ENCODE measurements at regions not wholly inside any gene's neighbourhood (a gene's known extent, or its start where the extent isn't known, plus 50 kb on each side); places are given as distances from the start of the nearest gene placed in this dataset.

DNA sequence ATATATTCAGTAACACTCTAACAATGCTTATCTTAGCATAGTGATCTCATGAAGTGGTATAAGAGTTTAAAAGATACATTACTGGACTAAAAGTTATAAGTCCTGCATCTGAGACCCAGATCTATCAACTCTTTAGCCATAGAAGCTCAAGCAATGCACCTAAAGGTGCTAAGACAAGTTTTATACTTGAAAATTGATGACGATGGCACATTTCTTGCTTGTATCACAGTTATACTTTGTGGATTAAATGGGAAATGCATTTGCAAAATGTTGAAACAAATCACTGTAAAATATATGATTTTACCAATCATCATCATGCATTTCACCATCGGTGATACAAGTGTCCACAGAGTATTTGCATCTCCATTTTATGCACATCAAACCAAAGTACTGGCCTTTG, 525.3 kb upstream of the ZNF385D start:
- in situ Hi-C loops (cut with MboI): no loop called here
- ChIA-PET POLR2A (no interaction called here), CTCF (ENCODE audit: low intra/inter-chr PET ratio) (no interaction called here)
- intact Hi-C loops (cut with micrococcal nuclease): no loop called here
- Histone ChIP-seq H3K9ac (ENCODE audit: insufficient read depth in 1 of 2, low read depth in 2 of 2, low read length in 2 of 2) (no peak overlapping the region), H3K9me1 (ENCODE audit: control insufficient read depth, insufficient read depth, low read length) (no peaks in the 10 kb centered on the region), H3K4me2 (ENCODE audit: insufficient read depth, low read length) (no peak overlapping the region), H3K36me3 (ENCODE audit: control insufficient read depth, insufficient read depth, low read length) (no peaks in the 10 kb centered on the region), H3K4me1 (replicated peaks in 1 of 2; ENCODE audit: control insufficient read depth in 2 of 2, insufficient read depth in 2 of 2, low read length in 2 of 2) (no peaks in the 10 kb centered on the region), H3K4me3 (no peak overlapping the region), H4K20me1 (replicated peaks; ENCODE audit: control insufficient read depth, insufficient read depth, low read length) (no peaks in the 10 kb centered on the region), H2AFZ (ENCODE audit: low read depth, low read length) (no peak overlapping the region), H3K9me3 (replicated peaks; ENCODE audit: control insufficient read depth, insufficient read depth, low read depth, low read length) (no peaks in the 10 kb centered on the region; the same call in 1 of the 2 replicates), H3K27ac (ENCODE audit: extremely low read depth, low read depth, low read length) (no peak overlapping the region), H3K27me3 (ENCODE audit: control insufficient read depth in 2 of 2, insufficient read depth in 2 of 2, low read length in 2 of 2) (no peaks in the 10 kb centered on the region), H3K79me2 (ENCODE audit: control insufficient read depth, insufficient read depth, low read length) (no peaks in the 10 kb centered on the region)
- no peak for DNase-seq (ENCODE audit: extremely low read depth in 1 of 4, low spot score in 3 of 4)
- ATAC-seq: no peak
- FAIRE-seq: no peak
- 0% methylated on average over 2 of the region's 2 CpGs for WGBS (ENCODE audit: insufficient coverage, low coverage, missing lambda C conversion rate)
- BruUV-seq (replicated peaks): no TSS peak
- TF ChIP-seq, protein P1, sequence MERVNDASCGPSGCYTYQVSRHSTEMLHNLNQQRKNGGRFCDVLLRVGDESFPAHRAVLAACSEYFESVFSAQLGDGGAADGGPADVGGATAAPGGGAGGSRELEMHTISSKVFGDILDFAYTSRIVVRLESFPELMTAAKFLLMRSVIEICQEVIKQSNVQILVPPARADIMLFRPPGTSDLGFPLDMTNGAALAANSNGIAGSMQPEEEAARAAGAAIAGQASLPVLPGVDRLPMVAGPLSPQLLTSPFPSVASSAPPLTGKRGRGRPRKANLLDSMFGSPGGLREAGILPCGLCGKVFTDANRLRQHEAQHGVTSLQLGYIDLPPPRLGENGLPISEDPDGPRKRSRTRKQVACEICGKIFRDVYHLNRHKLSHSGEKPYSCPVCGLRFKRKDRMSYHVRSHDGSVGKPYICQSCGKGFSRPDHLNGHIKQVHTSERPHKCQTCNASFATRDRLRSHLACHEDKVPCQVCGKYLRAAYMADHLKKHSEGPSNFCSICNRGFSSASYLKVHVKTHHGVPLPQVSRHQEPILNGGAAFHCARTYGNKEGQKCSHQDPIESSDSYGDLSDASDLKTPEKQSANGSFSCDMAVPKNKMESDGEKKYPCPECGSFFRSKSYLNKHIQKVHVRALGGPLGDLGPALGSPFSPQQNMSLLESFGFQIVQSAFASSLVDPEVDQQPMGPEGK (CRISPR knock-in tag; IDR thresholded peaks at IDR 0.05; ENCODE audit: borderline replicate concordance): no peak
- peak; percentile 51 for TF ChIP-seq MAFG (tag; conservative IDR thresholded peaks at IDR 0.05)
- TF ChIP-seq BMI1 (IDR thresholded peaks at IDR 0.05; ENCODE audit: low read length): no peak
- TF ChIP-seq MECOM (CRISPR knock-in tag; IDR thresholded peaks at IDR 0.05): no peak
- no peak for TF ChIP-seq GATA2 (CRISPR knock-in tag; IDR thresholded peaks at IDR 0.05)
- no peak for TF ChIP-seq FOXM1 (IDR thresholded peaks at IDR 0.05; ENCODE audit: low read depth)
- no peak for TF ChIP-seq FOXM1 (CRISPR knock-in tag; IDR thresholded peaks at IDR 0.05; ENCODE audit: low read depth)
- TF ChIP-seq, protein P2, sequence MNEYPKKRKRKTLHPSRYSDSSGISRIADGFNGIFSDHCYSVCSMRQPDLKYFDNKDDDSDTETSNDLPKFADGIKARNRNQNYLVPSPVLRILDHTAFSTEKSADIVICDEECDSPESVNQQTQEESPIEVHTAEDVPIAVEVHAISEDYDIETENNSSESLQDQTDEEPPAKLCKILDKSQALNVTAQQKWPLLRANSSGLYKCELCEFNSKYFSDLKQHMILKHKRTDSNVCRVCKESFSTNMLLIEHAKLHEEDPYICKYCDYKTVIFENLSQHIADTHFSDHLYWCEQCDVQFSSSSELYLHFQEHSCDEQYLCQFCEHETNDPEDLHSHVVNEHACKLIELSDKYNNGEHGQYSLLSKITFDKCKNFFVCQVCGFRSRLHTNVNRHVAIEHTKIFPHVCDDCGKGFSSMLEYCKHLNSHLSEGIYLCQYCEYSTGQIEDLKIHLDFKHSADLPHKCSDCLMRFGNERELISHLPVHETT (CRISPR knock-in tag; conservative IDR thresholded peaks at IDR 0.05 in 1 of 2, IDR thresholded peaks at IDR 0.05 in 1 of 2): no peak
- peak; percentile 52 for TF ChIP-seq ZNF316 (IDR thresholded peaks at IDR 0.05)
- TF ChIP-seq ZNF197 (CRISPR knock-in tag; IDR thresholded peaks at IDR 0.05; ENCODE audit: low read depth): no peak
- no peak for TF ChIP-seq CHD4 (IDR thresholded peaks at IDR 0.05; ENCODE audit: insufficient read depth, insufficient replicate concordance, low read depth, low read length, poor library complexity, severe bottlenecking)
- no peak for TF ChIP-seq DPF2 (IDR thresholded peaks at IDR 0.05)
- TF ChIP-seq, protein P3, sequence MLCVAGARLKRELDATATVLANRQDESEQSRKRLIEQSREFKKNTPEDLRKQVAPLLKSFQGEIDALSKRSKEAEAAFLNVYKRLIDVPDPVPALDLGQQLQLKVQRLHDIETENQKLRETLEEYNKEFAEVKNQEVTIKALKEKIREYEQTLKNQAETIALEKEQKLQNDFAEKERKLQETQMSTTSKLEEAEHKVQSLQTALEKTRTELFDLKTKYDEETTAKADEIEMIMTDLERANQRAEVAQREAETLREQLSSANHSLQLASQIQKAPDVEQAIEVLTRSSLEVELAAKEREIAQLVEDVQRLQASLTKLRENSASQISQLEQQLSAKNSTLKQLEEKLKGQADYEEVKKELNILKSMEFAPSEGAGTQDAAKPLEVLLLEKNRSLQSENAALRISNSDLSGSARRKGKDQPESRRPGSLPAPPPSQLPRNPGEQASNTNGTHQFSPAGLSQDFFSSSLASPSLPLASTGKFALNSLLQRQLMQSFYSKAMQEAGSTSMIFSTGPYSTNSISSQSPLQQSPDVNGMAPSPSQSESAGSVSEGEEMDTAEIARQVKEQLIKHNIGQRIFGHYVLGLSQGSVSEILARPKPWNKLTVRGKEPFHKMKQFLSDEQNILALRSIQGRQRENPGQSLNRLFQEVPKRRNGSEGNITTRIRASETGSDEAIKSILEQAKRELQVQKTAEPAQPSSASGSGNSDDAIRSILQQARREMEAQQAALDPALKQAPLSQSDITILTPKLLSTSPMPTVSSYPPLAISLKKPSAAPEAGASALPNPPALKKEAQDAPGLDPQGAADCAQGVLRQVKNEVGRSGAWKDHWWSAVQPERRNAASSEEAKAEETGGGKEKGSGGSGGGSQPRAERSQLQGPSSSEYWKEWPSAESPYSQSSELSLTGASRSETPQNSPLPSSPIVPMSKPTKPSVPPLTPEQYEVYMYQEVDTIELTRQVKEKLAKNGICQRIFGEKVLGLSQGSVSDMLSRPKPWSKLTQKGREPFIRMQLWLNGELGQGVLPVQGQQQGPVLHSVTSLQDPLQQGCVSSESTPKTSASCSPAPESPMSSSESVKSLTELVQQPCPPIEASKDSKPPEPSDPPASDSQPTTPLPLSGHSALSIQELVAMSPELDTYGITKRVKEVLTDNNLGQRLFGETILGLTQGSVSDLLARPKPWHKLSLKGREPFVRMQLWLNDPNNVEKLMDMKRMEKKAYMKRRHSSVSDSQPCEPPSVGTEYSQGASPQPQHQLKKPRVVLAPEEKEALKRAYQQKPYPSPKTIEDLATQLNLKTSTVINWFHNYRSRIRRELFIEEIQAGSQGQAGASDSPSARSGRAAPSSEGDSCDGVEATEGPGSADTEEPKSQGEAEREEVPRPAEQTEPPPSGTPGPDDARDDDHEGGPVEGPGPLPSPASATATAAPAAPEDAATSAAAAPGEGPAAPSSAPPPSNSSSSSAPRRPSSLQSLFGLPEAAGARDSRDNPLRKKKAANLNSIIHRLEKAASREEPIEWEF (CRISPR knock-in tag; IDR thresholded peaks at IDR 0.05): no peak
- no peak for TF ChIP-seq ZC3H4 (CRISPR knock-in tag; IDR thresholded peaks at IDR 0.05; ENCODE audit: borderline replicate concordance)
- no peak for TF ChIP-seq JUN (IDR thresholded peaks at IDR 0.05; ENCODE audit: borderline replicate concordance, low read depth, low read length)
- TF ChIP-seq JUN (CRISPR knock-in tag; IDR thresholded peaks at IDR 0.05; ENCODE audit: borderline replicate concordance): no peak
